OCI-LY1 (cell line): ENCODE measurements at regions not wholly inside any gene's neighbourhood (a gene's known extent, or its start where the extent isn't known, plus 50 kb on each side); places are given as distances from the start of the nearest gene placed in this dataset.

ENCODE experiments used
- EZH2 ChIP-seq: fragments of 200-600 bp; sonication (generic), shearing (Covaris generic); IDR thresholded peaks from 2 replicates; pipeline ENCODE4 v1.8.0; 2017; ENCODE audit warnings: borderline replicate concordance, mixed run types, mild to moderate bottlenecking, antibody characterized with exemption, low read length, moderate library complexity, mixed read lengths
- TF ChIP-seq, protein P1 (sequence below): fragments of 200-600 bp; sonication (generic), shearing (Covaris generic); IDR thresholded peaks from 2 replicates; pipeline ENCODE4 v1.5.1; 2017; ENCODE audit warnings: mild to moderate bottlenecking, antibody characterized with exemption, low read length, moderate library complexity, mixed read lengths

DNA sequence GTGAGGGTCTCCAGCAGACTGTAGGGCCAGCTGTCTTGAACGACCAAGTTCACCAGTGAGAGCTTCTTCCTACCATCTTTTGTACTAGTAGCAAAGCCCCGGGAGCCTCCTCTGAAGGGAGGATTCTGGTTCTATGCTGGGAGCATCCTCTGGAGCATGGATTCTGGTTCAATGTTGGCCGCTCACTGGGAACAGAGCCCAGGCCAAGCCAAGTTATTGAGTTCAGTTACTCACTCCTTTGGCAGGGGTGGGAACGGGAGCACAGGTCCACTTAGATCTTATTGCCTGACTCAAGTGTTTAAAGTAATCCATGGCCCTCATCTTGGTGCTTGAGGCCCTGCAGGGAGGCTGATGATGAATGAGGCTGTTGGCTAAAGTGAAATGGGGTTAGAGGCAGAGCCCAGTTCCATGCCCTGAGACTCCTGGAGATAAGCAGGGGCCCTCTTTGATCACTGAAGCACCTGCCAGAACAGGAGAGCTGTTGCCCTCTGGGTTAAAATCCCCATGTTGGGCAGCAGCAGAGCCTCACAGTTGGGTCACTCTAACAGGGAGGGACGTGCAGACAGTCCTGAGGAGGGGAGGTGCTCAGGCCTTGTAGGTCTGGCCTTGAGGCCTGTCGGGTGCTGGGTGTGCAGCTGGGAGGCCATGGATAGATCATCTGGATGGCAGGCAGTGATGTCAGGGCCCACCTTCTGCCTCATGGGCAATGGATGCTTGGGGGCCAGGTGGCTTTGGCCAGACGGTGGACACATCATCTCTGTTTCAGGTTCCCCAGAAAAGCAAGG, 98.3 kb upstream of the SYNDIG1 start:
- TF ChIP-seq, protein P1, sequence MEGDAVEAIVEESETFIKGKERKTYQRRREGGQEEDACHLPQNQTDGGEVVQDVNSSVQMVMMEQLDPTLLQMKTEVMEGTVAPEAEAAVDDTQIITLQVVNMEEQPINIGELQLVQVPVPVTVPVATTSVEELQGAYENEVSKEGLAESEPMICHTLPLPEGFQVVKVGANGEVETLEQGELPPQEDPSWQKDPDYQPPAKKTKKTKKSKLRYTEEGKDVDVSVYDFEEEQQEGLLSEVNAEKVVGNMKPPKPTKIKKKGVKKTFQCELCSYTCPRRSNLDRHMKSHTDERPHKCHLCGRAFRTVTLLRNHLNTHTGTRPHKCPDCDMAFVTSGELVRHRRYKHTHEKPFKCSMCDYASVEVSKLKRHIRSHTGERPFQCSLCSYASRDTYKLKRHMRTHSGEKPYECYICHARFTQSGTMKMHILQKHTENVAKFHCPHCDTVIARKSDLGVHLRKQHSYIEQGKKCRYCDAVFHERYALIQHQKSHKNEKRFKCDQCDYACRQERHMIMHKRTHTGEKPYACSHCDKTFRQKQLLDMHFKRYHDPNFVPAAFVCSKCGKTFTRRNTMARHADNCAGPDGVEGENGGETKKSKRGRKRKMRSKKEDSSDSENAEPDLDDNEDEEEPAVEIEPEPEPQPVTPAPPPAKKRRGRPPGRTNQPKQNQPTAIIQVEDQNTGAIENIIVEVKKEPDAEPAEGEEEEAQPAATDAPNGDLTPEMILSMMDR: no peak
- TF ChIP-seq EZH2: no peak
